H9 (cell line): ENCODE measurements at regions not wholly inside any gene's neighbourhood (a gene's known extent, or its start where the extent isn't known, plus 50 kb on each side); places are given as distances from the start of the nearest gene placed in this dataset.

Source experiments
- DNase-seq: peaks from one replicate; pipeline ENCODE4 v3.0.0-alpha.2; 2017
- H2AFZ ChIP-seq: one replicate; pipeline ENCODE4 v1.6.1; 2013; ENCODE audit warnings: mild to moderate bottlenecking, low read length, control low read depth, moderate library complexity
- H2AK5ac ChIP-seq: 2 replicates; pipeline ENCODE4 v1.6.1; 2013; ENCODE audit warnings: low read length, control low read depth, mixed read lengths; ENCODE audit not compliant: insufficient read length
- H2BK120ac ChIP-seq: one replicate; pipeline ENCODE4 v1.6.1; 2013; ENCODE audit warnings: low read depth, mild to moderate bottlenecking, low read length, control low read depth, inconsistent platforms; ENCODE audit not compliant: poor library complexity, severe bottlenecking
- H2BK12ac ChIP-seq: 2 replicates; pipeline ENCODE4 v1.6.1; 2013; ENCODE audit warnings: low read length, control low read depth, mixed read lengths, low read depth; ENCODE audit not compliant: insufficient read length
- H2BK15ac ChIP-seq: 2 replicates; pipeline ENCODE4 v1.6.1; 2013; ENCODE audit warnings: low read depth, low read length, control low read depth
- H2BK20ac ChIP-seq: one replicate; pipeline ENCODE4 v1.6.1; 2013; ENCODE audit warnings: low read depth, mild to moderate bottlenecking, low read length, control low read depth, inconsistent platforms; ENCODE audit not compliant: poor library complexity, severe bottlenecking
- H2BK5ac ChIP-seq: 2 replicates; pipeline ENCODE4 v1.6.1; 2013; ENCODE audit warnings: low read length, control low read depth, mixed read lengths; ENCODE audit not compliant: insufficient read length
- H3K14ac ChIP-seq: 2 replicates; pipeline ENCODE4 v1.6.1; 2013; ENCODE audit warnings: low read length, control low read depth; ENCODE audit not compliant: insufficient read depth
- H3K18ac ChIP-seq: 2 replicates; pipeline ENCODE4 v1.6.1; 2013; ENCODE audit warnings: low read depth, mild to moderate bottlenecking, mixed read lengths, low read length, control low read depth; ENCODE audit not compliant: insufficient read length
- H3K23ac ChIP-seq: 2 replicates; pipeline ENCODE4 v1.6.1; 2013; ENCODE audit warnings: low read length, control low read depth, mixed read lengths, low read depth; ENCODE audit not compliant: insufficient read length
- H3K23me2 ChIP-seq: 2 replicates; pipeline ENCODE4 v1.6.1; 2013; ENCODE audit warnings: low read depth, mild to moderate bottlenecking, mixed read lengths, low read length, control low read depth; ENCODE audit not compliant: insufficient read length, poor library complexity, severe bottlenecking
- H3K27ac ChIP-seq: 2 replicates; pipeline ENCODE4 v1.5.1; 2013; ENCODE audit warnings: low read length, control low read depth, mixed read lengths, low read depth; ENCODE audit not compliant: insufficient read length
- H3K27me3 ChIP-seq: 2 replicates; pipeline ENCODE4 v1.6.1; 2013; ENCODE audit warnings: low read length, control low read depth, inconsistent platforms; ENCODE audit not compliant: insufficient read depth
- H3K4ac ChIP-seq: 2 replicates; pipeline ENCODE4 v1.6.1; 2013; ENCODE audit warnings: low read depth, mild to moderate bottlenecking, control low read depth, inconsistent platforms, low read length, moderate library complexity
- H3K4me1 ChIP-seq: 2 replicates; pipeline ENCODE4 v1.6.1; 2013; ENCODE audit warnings: low read length, control low read depth, inconsistent platforms; ENCODE audit not compliant: insufficient read depth
- H3K4me2 ChIP-seq: 2 replicates; pipeline ENCODE4 v1.6.1; 2013; ENCODE audit warnings: low read length, control low read depth, mixed read lengths; ENCODE audit not compliant: insufficient read length, insufficient read depth
- H3K56ac ChIP-seq: 2 replicates; pipeline ENCODE4 v1.6.1; 2013; ENCODE audit warnings: low read depth, mild to moderate bottlenecking, mixed read lengths, low read length, control low read depth; ENCODE audit not compliant: insufficient read length
- H3K79me1 ChIP-seq: 2 replicates; pipeline ENCODE4 v1.6.1; 2013; ENCODE audit warnings: low read depth, mild to moderate bottlenecking, moderate library complexity, low read length, control low read depth, inconsistent platforms; ENCODE audit not compliant: insufficient read depth, poor library complexity, severe bottlenecking
- H3K79me2 ChIP-seq: 2 replicates; pipeline ENCODE4 v1.6.1; 2013; ENCODE audit warnings: low read length, control low read depth, inconsistent platforms; ENCODE audit not compliant: insufficient read depth
- H3K9ac ChIP-seq: 2 replicates; pipeline ENCODE4 v1.6.1; 2013; ENCODE audit warnings: low read length, control low read depth, mixed read lengths; ENCODE audit not compliant: insufficient read length; ENCODE audit errors: extremely low read depth
- H3K9me3 ChIP-seq: one replicate; pipeline ENCODE4 v1.6.1; 2013; ENCODE audit warnings: low read depth, low read length, inconsistent platforms; ENCODE audit not compliant: control insufficient read depth
- H3T11ph ChIP-seq: one replicate; pipeline ENCODE4 v1.6.1; 2013; ENCODE audit warnings: mild to moderate bottlenecking, low read length, control low read depth, inconsistent platforms
- H4K20me1 ChIP-seq: one replicate; pipeline ENCODE4 v1.6.1; 2013; ENCODE audit not compliant: control insufficient read depth, insufficient read length, insufficient read depth
- H4K5ac ChIP-seq: 2 replicates; pipeline ENCODE4 v1.6.1; 2013; ENCODE audit warnings: low read depth, mild to moderate bottlenecking, mixed read lengths, low read length, control low read depth; ENCODE audit not compliant: insufficient read length
- H4K8ac ChIP-seq: replicated peaks from 2 replicates; pipeline ENCODE4 v1.6.1; 2013; ENCODE audit warnings: low read length, control low read depth, mixed read lengths, low read depth; ENCODE audit not compliant: insufficient read length
- H4K91ac ChIP-seq: 2 replicates; pipeline ENCODE4 v1.6.1; 2013; ENCODE audit warnings: low read depth, mild to moderate bottlenecking, moderate library complexity, mixed read lengths, low read length, control low read depth; ENCODE audit not compliant: insufficient read length
- H3K27ac Mint-ChIP-seq, 3 experiments: 2 replicates in 2 of 3; 3 replicates in 1 of 3; pipeline ENCODE4 v1.8.0; 2020 to 2021; ENCODE audit warnings: mixed read lengths in 3 of 3, mild to moderate bottlenecking in 1 of 3, moderate library complexity in 1 of 3
- H3K27me3 Mint-ChIP-seq: 2 replicates; pipeline ENCODE4 v1.8.0; 2021; ENCODE audit warnings: low read depth, mild to moderate bottlenecking, moderate library complexity, mixed read lengths
- H3K36me3 Mint-ChIP-seq, 3 experiments: 2 replicates in 2 of 3; 3 replicates in 1 of 3; pipeline ENCODE4 v1.8.0; 2020 to 2021; ENCODE audit warnings: low read depth in 3 of 3, mixed read lengths in 3 of 3; ENCODE audit not compliant: insufficient read depth in 1 of 3
- H3K4me1 Mint-ChIP-seq, 2 experiments: 2 replicates each; pipeline ENCODE4 v1.8.0; 2020; ENCODE audit warnings: mixed read lengths in 2 of 2
- H3K4me3 Mint-ChIP-seq, 2 experiments: 2 replicates in 1 of 2; 3 replicates in 1 of 2; pipeline ENCODE4 v1.8.0; 2020 to 2021; ENCODE audit warnings: mild to moderate bottlenecking in 2 of 2, mixed read lengths in 2 of 2, moderate library complexity in 1 of 2
- H3K9me3 Mint-ChIP-seq, 2 experiments: 2 replicates in 1 of 2; 3 replicates in 1 of 2; pipeline ENCODE4 v1.8.0; 2020; ENCODE audit warnings: mild to moderate bottlenecking in 2 of 2, mixed read lengths in 2 of 2, moderate library complexity in 1 of 2
- CTCF ChIP-seq: fragments of 200-600 bp; sonication (generic); conservative IDR thresholded peaks from 3 replicates; pipeline ENCODE4 v1.8.0; 2021; ENCODE audit warnings: antibody characterized with exemption, mild to moderate bottlenecking
- WGBS: extraction: QIAGEN DNeasy Blood & Tissue Kit; methylation state at CpG from one replicate; pipeline ENCODE4 v1.1.7; 2013; ENCODE audit warnings: missing lambda C conversion rate, low lambda C conversion rate, mixed read lengths; ENCODE audit not compliant: insufficient read length; ENCODE audit errors: extremely low coverage; 5-methylcytosine and 5-hydroxymethylcytosine counted together

GRCh38 chr14:106044949-106045596, 518.7 kb downstream of the TMEM121 start:
- WGBS, result no CpG with 5 or more reads among the region's 9 CpGs
- H3K4me2 ChIP-seq, result no peak overlapping the region
- no peak overlapping the region for H3T11ph ChIP-seq
- H3K27ac ChIP-seq, result no peak overlapping the region
- no peak overlapping the region for H3K9ac ChIP-seq
- TF ChIP-seq CTCF, result no peak
- H3K14ac ChIP-seq, result no peak overlapping the region
- H4K20me1 ChIP-seq, result no peaks in the 10 kb centered on the region
- H3K23me2 ChIP-seq, result no peaks in the 10 kb centered on the region
- no peak overlapping the region for H3K18ac ChIP-seq
- no peak overlapping the region for H4K5ac ChIP-seq
- Mint-ChIP-seq H3K9me3 (peaks cover 83 to 88% of the 10 kb centered on the region in 2 experiments), H3K36me3 (peaks cover 8 to 26% (median 11%) of the 10 kb centered on the region in 3 experiments; a peak in 6 of 7 replicates), H3K4me3 (no peak overlapping the region), H3K4me1 (no peaks in the 10 kb centered on the region), H3K27ac (no peak overlapping the region), H3K27me3 (peaks cover 1% of the 10 kb centered on the region; the same call in 1 of the 2 replicates)
- H2BK5ac ChIP-seq, result no peak overlapping the region
- no peak overlapping the region for H2AK5ac ChIP-seq
- no peaks in the 10 kb centered on the region for H3K79me2 ChIP-seq
- no peak for DNase-seq
- H3K4ac ChIP-seq, result no peak overlapping the region
- no peaks in the 10 kb centered on the region for H3K27me3 ChIP-seq
- H2BK15ac ChIP-seq, result no peak overlapping the region
- H3K79me1 ChIP-seq, result no peaks in the 10 kb centered on the region
- no peak overlapping the region for H4K91ac ChIP-seq
- no peak overlapping the region for H2BK12ac ChIP-seq
- peaks cover 74% of the 10 kb centered on the region for H3K9me3 ChIP-seq
- no peak overlapping the region for H3K56ac ChIP-seq
- H2BK20ac ChIP-seq, result no peak overlapping the region
- H2AFZ ChIP-seq, result no peak overlapping the region
- H2BK120ac ChIP-seq, result no peak overlapping the region
- no peak overlapping the region for H3K23ac ChIP-seq
- no peak overlapping the region for H4K8ac ChIP-seq
- H3K4me1 ChIP-seq, result no peaks in the 10 kb centered on the region
